ENCODE measurements at regions not wholly inside any gene's neighbourhood (a gene's known extent, or its start where the extent isn't known, plus 50 kb on each side); places are given as distances from the start of the nearest gene placed in this dataset.

GRCh38 chr1:229035748-229036082, 235.2 kb upstream of the RAB4A start:
- TF ChIP-seq EP300 (IDR thresholded peaks at IDR 0.05; ENCODE audit: low read depth in 2 of 2, low read length in 2 of 2) (no peak), EP300 (CRISPR knock-in tag; IDR thresholded peaks at IDR 0.05; ENCODE audit: borderline replicate concordance) (no peak), MYNN (CRISPR knock-in tag; IDR thresholded peaks at IDR 0.05; ENCODE audit: low read depth) (no peak), TSC22D2 (CRISPR knock-in tag; IDR thresholded peaks at IDR 0.05; ENCODE audit: borderline replicate concordance) (no peak), POLR2A (IDR thresholded peaks at IDR 0.05; ENCODE audit: insufficient read depth in 1 of 2, low read depth in 2 of 2, low read length in 2 of 2) (no peak), NCOA2 (CRISPR knock-in tag; IDR thresholded peaks at IDR 0.05) (no peak), ZNF747 (CRISPR knock-in tag; IDR thresholded peaks at IDR 0.05; ENCODE audit: borderline replicate concordance) (no peak), SMAD3 (CRISPR knock-in tag; IDR thresholded peaks at IDR 0.05) (no peak), SNRNP70 (IDR thresholded peaks at IDR 0.05; ENCODE audit: low read depth, low read length) (no peak), JDP2 (CRISPR knock-in tag; IDR thresholded peaks at IDR 0.05; ENCODE audit: borderline replicate concordance) (no peak), TCF12 (IDR thresholded peaks at IDR 0.05) (no peak), TCF12 (CRISPR knock-in tag; IDR thresholded peaks at IDR 0.05) (no peak), GATAD1 (CRISPR knock-in tag; IDR thresholded peaks at IDR 0.05) (no peak), PCBP1 (IDR thresholded peaks at IDR 0.05; ENCODE audit: borderline replicate concordance, low read depth, low read length) (no peak)

Data from HepG2 (cell line).